ENCODE measurements at regions not wholly inside any gene's neighbourhood (a gene's known extent, or its start where the extent isn't known, plus 50 kb on each side); places are given as distances from the start of the nearest gene placed in this dataset.

- Histone ChIP-seq H3K4me1 (ENCODE audit: control insufficient read depth, insufficient read depth, low read length) (no peaks in the 10 kb centered on the region), H3K36me3 (ENCODE audit: control insufficient read depth, insufficient read depth, low read length) (no peaks in the 10 kb centered on the region), H3K27ac (ENCODE audit: insufficient read depth, low read depth, low read length, poor library complexity, severe bottlenecking) (no peak overlapping the region), H3K9me3 (ENCODE audit: control insufficient read depth, low read length) (no peaks in the 10 kb centered on the region), H3K4me3 (ENCODE audit: insufficient read depth, low read depth, low read length) (no peak overlapping the region), H3K27me3 (ENCODE audit: control insufficient read depth, insufficient read depth, low read length, poor library complexity, severe bottlenecking) (no peaks in the 10 kb centered on the region)
Measured at GRCh38 chr18:34039201-34039600, 185.5 kb downstream of the NOL4 start.

GRCh38 chr18:34038086-34038485 is 186.6 kb downstream of the NOL4 start:
- Histone ChIP-seq H3K9me3 (ENCODE audit: control insufficient read depth, low read length) (no peaks in the 10 kb centered on the region), H3K27me3 (ENCODE audit: control insufficient read depth, insufficient read depth, low read length, poor library complexity, severe bottlenecking) (no peaks in the 10 kb centered on the region), H3K4me3 (ENCODE audit: insufficient read depth, low read depth, low read length) (no peak overlapping the region), H3K27ac (ENCODE audit: insufficient read depth, low read depth, low read length, poor library complexity, severe bottlenecking) (no peak overlapping the region), H3K36me3 (ENCODE audit: control insufficient read depth, insufficient read depth, low read length) (no peaks in the 10 kb centered on the region), H3K4me1 (ENCODE audit: control insufficient read depth, insufficient read depth, low read length) (no peaks in the 10 kb centered on the region)

GRCh38 chr18:34033968-34034367 is 190.7 kb downstream of the NOL4 start:
- H3K4me1 ChIP-seq (ENCODE audit: control insufficient read depth, insufficient read depth, low read length): no peaks in the 10 kb centered on the region
- H3K27me3 ChIP-seq (ENCODE audit: control insufficient read depth, insufficient read depth, low read length, poor library complexity, severe bottlenecking): no peaks in the 10 kb centered on the region
- WGBS, 2 experiments: 89 to 90% methylated on average over 3 to 4 of the region's 4 CpGs
- no peaks in the 10 kb centered on the region for H3K9me3 ChIP-seq (ENCODE audit: control insufficient read depth, low read length)
- H3K4me3 ChIP-seq (ENCODE audit: insufficient read depth, low read depth, low read length): no peak overlapping the region
- H3K27ac ChIP-seq (ENCODE audit: insufficient read depth, low read depth, low read length, poor library complexity, severe bottlenecking): no peak overlapping the region
- H3K36me3 ChIP-seq (ENCODE audit: control insufficient read depth, insufficient read depth, low read length): no peaks in the 10 kb centered on the region

- 90 to 94% methylated on average over 3 of the region's 3 CpGs for WGBS, 2 experiments
- no peaks in the 10 kb centered on the region for H3K36me3 ChIP-seq (ENCODE audit: control insufficient read depth, insufficient read depth, low read length)
- no peaks in the 10 kb centered on the region for H3K27me3 ChIP-seq (ENCODE audit: control insufficient read depth, insufficient read depth, low read length, poor library complexity, severe bottlenecking)
- H3K4me3 ChIP-seq (ENCODE audit: insufficient read depth, low read depth, low read length): no peak overlapping the region
- H3K4me1 ChIP-seq (ENCODE audit: control insufficient read depth, insufficient read depth, low read length): no peaks in the 10 kb centered on the region
- no peaks in the 10 kb centered on the region for H3K9me3 ChIP-seq (ENCODE audit: control insufficient read depth, low read length)
- H3K27ac ChIP-seq (ENCODE audit: insufficient read depth, low read depth, low read length, poor library complexity, severe bottlenecking): no peak overlapping the region
Measured at GRCh38 chr18:34031810-34032209, 192.9 kb downstream of the NOL4 start.

- Histone ChIP-seq H3K27ac (ENCODE audit: insufficient read depth, low read depth, low read length, poor library complexity, severe bottlenecking) (no peak overlapping the region), H3K4me3 (ENCODE audit: insufficient read depth, low read depth, low read length) (no peak overlapping the region), H3K9me3 (ENCODE audit: control insufficient read depth, low read length) (no peaks in the 10 kb centered on the region), H3K27me3 (ENCODE audit: control insufficient read depth, insufficient read depth, low read length, poor library complexity, severe bottlenecking) (no peaks in the 10 kb centered on the region), H3K36me3 (ENCODE audit: control insufficient read depth, insufficient read depth, low read length) (no peaks in the 10 kb centered on the region), H3K4me1 (ENCODE audit: control insufficient read depth, insufficient read depth, low read length) (no peaks in the 10 kb centered on the region)
- WGBS, 2 experiments: 96 to 97% methylated on average over 2 of the region's 2 CpGs
Measured at GRCh38 chr18:34028324-34028723, 196.4 kb downstream of the NOL4 start.

- Histone ChIP-seq H3K4me3 (ENCODE audit: insufficient read depth, low read depth, low read length) (no peak overlapping the region), H3K27ac (ENCODE audit: insufficient read depth, low read depth, low read length, poor library complexity, severe bottlenecking) (no peak overlapping the region), H3K36me3 (ENCODE audit: control insufficient read depth, insufficient read depth, low read length) (no peaks in the 10 kb centered on the region), H3K9me3 (ENCODE audit: control insufficient read depth, low read length) (no peaks in the 10 kb centered on the region), H3K27me3 (ENCODE audit: control insufficient read depth, insufficient read depth, low read length, poor library complexity, severe bottlenecking) (no peaks in the 10 kb centered on the region), H3K4me1 (ENCODE audit: control insufficient read depth, insufficient read depth, low read length) (no peaks in the 10 kb centered on the region)
- 88% methylated on average over 1 of the region's 1 CpG; no CpG with 5 or more reads in 1 of the 2 experiments for WGBS, 2 experiments
Measured at GRCh38 chr18:34025191-34025801, 199.4 kb downstream of the NOL4 start.

- no peaks in the 10 kb centered on the region for H3K4me1 ChIP-seq (ENCODE audit: control insufficient read depth, insufficient read depth, low read length)
- H3K27ac ChIP-seq (ENCODE audit: insufficient read depth, low read depth, low read length, poor library complexity, severe bottlenecking): no peak overlapping the region
- no peaks in the 10 kb centered on the region for H3K36me3 ChIP-seq (ENCODE audit: control insufficient read depth, insufficient read depth, low read length)
- H3K9me3 ChIP-seq (ENCODE audit: control insufficient read depth, low read length): no peaks in the 10 kb centered on the region
- no peak overlapping the region for H3K4me3 ChIP-seq (ENCODE audit: insufficient read depth, low read depth, low read length)
- no peaks in the 10 kb centered on the region for H3K27me3 ChIP-seq (ENCODE audit: control insufficient read depth, insufficient read depth, low read length, poor library complexity, severe bottlenecking)
- 81 to 82% methylated on average over 4 of the region's 4 CpGs for WGBS, 2 experiments
Measured at GRCh38 chr18:34023471-34023870, 201.2 kb downstream of the NOL4 start.

GRCh38 chr18:34018336-34018735 is 206.4 kb downstream of the NOL4 start:
- H3K9me3 ChIP-seq (ENCODE audit: control insufficient read depth, low read length): no peaks in the 10 kb centered on the region
- no peak overlapping the region for H3K4me3 ChIP-seq (ENCODE audit: insufficient read depth, low read depth, low read length)
- no peak overlapping the region for H3K27ac ChIP-seq (ENCODE audit: insufficient read depth, low read depth, low read length, poor library complexity, severe bottlenecking)
- WGBS, 2 experiments: 83 to 94% methylated on average over 1 of the region's 1 CpG
- H3K4me1 ChIP-seq (ENCODE audit: control insufficient read depth, insufficient read depth, low read length): no peaks in the 10 kb centered on the region
- no peaks in the 10 kb centered on the region for H3K27me3 ChIP-seq (ENCODE audit: control insufficient read depth, insufficient read depth, low read length, poor library complexity, severe bottlenecking)
- H3K36me3 ChIP-seq (ENCODE audit: control insufficient read depth, insufficient read depth, low read length): no peaks in the 10 kb centered on the region

- Histone ChIP-seq H3K36me3 (ENCODE audit: control insufficient read depth, insufficient read depth, low read length) (no peaks in the 10 kb centered on the region), H3K9me3 (ENCODE audit: control insufficient read depth, low read length) (no peaks in the 10 kb centered on the region), H3K27ac (ENCODE audit: insufficient read depth, low read depth, low read length, poor library complexity, severe bottlenecking) (no peak overlapping the region), H3K4me1 (ENCODE audit: control insufficient read depth, insufficient read depth, low read length) (no peaks in the 10 kb centered on the region), H3K4me3 (ENCODE audit: insufficient read depth, low read depth, low read length) (no peak overlapping the region), H3K27me3 (ENCODE audit: control insufficient read depth, insufficient read depth, low read length, poor library complexity, severe bottlenecking) (no peaks in the 10 kb centered on the region)
- WGBS, 2 experiments: 21 to 31% methylated on average over 1 of the region's 1 CpG
Measured at GRCh38 chr18:34003687-34004086, 221.0 kb downstream of the NOL4 start.

GRCh38 chr18:34002130-34002529 is 222.6 kb downstream of the NOL4 start:
- Histone ChIP-seq H3K4me3 (ENCODE audit: insufficient read depth, low read depth, low read length) (no peak overlapping the region), H3K36me3 (ENCODE audit: control insufficient read depth, insufficient read depth, low read length) (no peaks in the 10 kb centered on the region), H3K9me3 (ENCODE audit: control insufficient read depth, low read length) (no peaks in the 10 kb centered on the region), H3K27me3 (ENCODE audit: control insufficient read depth, insufficient read depth, low read length, poor library complexity, severe bottlenecking) (no peaks in the 10 kb centered on the region), H3K27ac (ENCODE audit: insufficient read depth, low read depth, low read length, poor library complexity, severe bottlenecking) (no peak overlapping the region), H3K4me1 (ENCODE audit: control insufficient read depth, insufficient read depth, low read length) (no peaks in the 10 kb centered on the region)
- 94 to 100% methylated on average over 1 of the region's 1 CpG for WGBS, 2 experiments

- H3K27me3 ChIP-seq (ENCODE audit: control insufficient read depth, insufficient read depth, low read length, poor library complexity, severe bottlenecking): no peaks in the 10 kb centered on the region
- no peaks in the 10 kb centered on the region for H3K36me3 ChIP-seq (ENCODE audit: control insufficient read depth, insufficient read depth, low read length)
- H3K27ac ChIP-seq (ENCODE audit: insufficient read depth, low read depth, low read length, poor library complexity, severe bottlenecking): no peak overlapping the region
- H3K9me3 ChIP-seq (ENCODE audit: control insufficient read depth, low read length): no peaks in the 10 kb centered on the region
- no peaks in the 10 kb centered on the region for H3K4me1 ChIP-seq (ENCODE audit: control insufficient read depth, insufficient read depth, low read length)
- no peak overlapping the region for H3K4me3 ChIP-seq (ENCODE audit: insufficient read depth, low read depth, low read length)
- 95 to 97% methylated on average over 2 of the region's 3 CpGs for WGBS, 2 experiments
Measured at GRCh38 chr18:34001376-34001775, 223.3 kb downstream of the NOL4 start.
